Neuronal stem cell (in vitro differentiated cells): ENCODE measurements at regions not wholly inside any gene's neighbourhood (a gene's known extent, or its start where the extent isn't known, plus 50 kb on each side); places are given as distances from the start of the nearest gene placed in this dataset.
A peak's percentile ranks its signal among the peaks of the same experiment; 100 is the strongest.

Source experiments
- DNase-seq: peaks from one replicate; pipeline ENCODE4 v3.0.0-alpha.2; 2013; ENCODE audit warnings: low spot score
- H2AFZ ChIP-seq: one replicate; pipeline ENCODE4 v1.6.1; 2013; ENCODE audit warnings: mild to moderate bottlenecking, low read length, inconsistent platforms
- H2AK5ac ChIP-seq: 2 replicates; pipeline ENCODE4 v1.6.1; 2013; ENCODE audit warnings: low read depth, mild to moderate bottlenecking, inconsistent platforms, low read length, moderate library complexity, mixed read lengths
- H2BK120ac ChIP-seq: 2 replicates; pipeline ENCODE4 v1.6.1; 2013; ENCODE audit warnings: low read depth, mild to moderate bottlenecking, inconsistent platforms, low read length, moderate library complexity, mixed read lengths
- H2BK12ac ChIP-seq: one replicate; pipeline ENCODE4 v1.6.1; 2013; ENCODE audit warnings: low read length, inconsistent platforms
- H2BK15ac ChIP-seq: 2 replicates; pipeline ENCODE4 v1.6.1; 2013; ENCODE audit warnings: mild to moderate bottlenecking, low read length, inconsistent platforms, mixed read lengths
- H2BK5ac ChIP-seq: one replicate; pipeline ENCODE4 v1.6.1; 2013; ENCODE audit warnings: inconsistent platforms, mild to moderate bottlenecking, low read length, moderate library complexity
- H3K14ac ChIP-seq: one replicate; pipeline ENCODE4 v1.6.1; 2013; ENCODE audit warnings: low read length, inconsistent platforms
- H3K18ac ChIP-seq: 2 replicates; pipeline ENCODE4 v1.6.1; 2013; ENCODE audit warnings: low read length, inconsistent platforms
- H3K23ac ChIP-seq: 2 replicates; pipeline ENCODE4 v1.6.1; 2013; ENCODE audit warnings: low read depth, mild to moderate bottlenecking, mixed read lengths, low read length, inconsistent platforms; ENCODE audit not compliant: poor library complexity
- H3K27ac ChIP-seq: replicated peaks from 3 replicates; pipeline ENCODE4 v1.5.1; 2013; ENCODE audit warnings: low read length, inconsistent platforms
- H3K27me3 ChIP-seq, 3 experiments: 2 replicates each; pipeline ENCODE4 v1.6.1; 2013; ENCODE audit warnings: low read length in 3 of 3, mild to moderate bottlenecking in 2 of 3, inconsistent platforms in 1 of 3, low read depth in 1 of 3, mixed read lengths in 1 of 3, moderate library complexity in 1 of 3; ENCODE audit not compliant: control insufficient read depth in 3 of 3, insufficient read depth in 3 of 3
- H3K36me3 ChIP-seq, 2 donors: replicated peaks in 1 of 2; 2 replicates each; pipeline ENCODE4 v1.6.1; 2013; ENCODE audit warnings: low read length in 2 of 2; ENCODE audit not compliant: control insufficient read depth in 2 of 2, insufficient read depth in 2 of 2
- H3K4ac ChIP-seq: 2 replicates; pipeline ENCODE4 v1.6.1; 2013; ENCODE audit warnings: inconsistent platforms, mild to moderate bottlenecking, low read length, moderate library complexity
- H3K4me1 ChIP-seq, 2 donors: 1 replicate in 1 of 2; 2 replicates in 1 of 2; pipeline ENCODE4 v1.6.1; 2013; ENCODE audit warnings: low read length in 2 of 2, low read depth in 1 of 2; ENCODE audit not compliant: control insufficient read depth in 2 of 2, insufficient read depth in 1 of 2
- H3K4me2 ChIP-seq: one replicate; pipeline ENCODE4 v1.6.1; 2013; ENCODE audit warnings: mild to moderate bottlenecking, low read length, inconsistent platforms; ENCODE audit not compliant: insufficient read depth, poor library complexity, severe bottlenecking
- H3K4me3 ChIP-seq, 2 donors: 2 replicates each; pipeline ENCODE4 v1.5.1; 2013; ENCODE audit warnings: low read length in 2 of 2, mild to moderate bottlenecking in 2 of 2, inconsistent platforms in 1 of 2, moderate library complexity in 1 of 2
- H3K79me1 ChIP-seq: one replicate; pipeline ENCODE4 v1.6.1; 2013; ENCODE audit warnings: low read depth, mild to moderate bottlenecking, inconsistent platforms, low read length, moderate library complexity
- H3K9ac ChIP-seq: one replicate; pipeline ENCODE4 v1.6.1; 2013; ENCODE audit warnings: mild to moderate bottlenecking, low read depth, low read length, inconsistent platforms; ENCODE audit not compliant: poor library complexity
- H3K9me3 ChIP-seq, 2 donors: replicated peaks in 1 of 2; 2 replicates each; pipeline versions ENCODE3 to v1.6.1; 2013; ENCODE audit warnings: low read length in 2 of 2, mild to moderate bottlenecking in 2 of 2, inconsistent platforms in 1 of 2, low read depth in 1 of 2, mixed read lengths in 1 of 2, moderate library complexity in 1 of 2; ENCODE audit not compliant: control insufficient read depth in 2 of 2, insufficient read depth in 1 of 2
- H4K8ac ChIP-seq: one replicate; pipeline ENCODE4 v1.6.1; 2013; ENCODE audit warnings: low read depth, mild to moderate bottlenecking, inconsistent platforms, low read length, moderate library complexity
- H4K91ac ChIP-seq: one replicate; pipeline ENCODE4 v1.6.1; 2013; ENCODE audit warnings: low read length, low read depth, mild to moderate bottlenecking, inconsistent platforms; ENCODE audit not compliant: poor library complexity
- WGBS, 2 donors: extraction: QIAGEN DNeasy Blood & Tissue Kit; methylation state at CpG; one replicate each; pipeline ENCODE4 v1.1.7; 2013; ENCODE audit warnings: missing lambda C conversion rate in 2 of 2, mixed read lengths in 1 of 2; ENCODE audit not compliant: insufficient read length in 2 of 2, insufficient replicate concordance in 1 of 2; ENCODE audit errors: extremely low coverage in 2 of 2; 5-methylcytosine and 5-hydroxymethylcytosine counted together

GRCh38 chr18:10135302-10135926 is 221.6 kb downstream of the VAPA start:
- Histone ChIP-seq H2BK15ac (no peak overlapping the region), H2AK5ac (no peak overlapping the region), H3K9me3 (no peaks in the 10 kb centered on the region), H3K36me3 (no peaks in the 10 kb centered on the region), H2BK120ac (no peak overlapping the region), H3K79me1 (no peaks in the 10 kb centered on the region), H4K91ac (no peak overlapping the region), H4K8ac (no peak overlapping the region), H3K18ac (no peak overlapping the region), H3K14ac (no peak overlapping the region), H2BK5ac (no peak overlapping the region), H3K4ac (no peak overlapping the region), H2BK12ac (no peak overlapping the region), H3K4me3 (no peak overlapping the region), H3K23ac (no peak overlapping the region), H2AFZ (no peak overlapping the region), H3K4me1 (peaks cover 3 to 30% of the 10 kb centered on the region in 2 donors), H3K27ac (no peak overlapping the region), H3K9ac (no peak overlapping the region), H3K4me2 (no peak overlapping the region), H3K27me3 (peaks cover 0 to 14% (median 0%) of the 10 kb centered on the region in 3 experiments)
- no CpG with 5 or more reads among the region's 3 CpGs for WGBS, 2 donors
- DNase-seq, result no peak

- no CpG with 5 or more reads among the region's 3 CpGs for WGBS, 2 donors
- no peak overlapping the region for H3K27ac ChIP-seq
- no peak for DNase-seq
Measured at GRCh38 chr18:10138719-10139118, 224.9 kb downstream of the VAPA start.

DNA sequence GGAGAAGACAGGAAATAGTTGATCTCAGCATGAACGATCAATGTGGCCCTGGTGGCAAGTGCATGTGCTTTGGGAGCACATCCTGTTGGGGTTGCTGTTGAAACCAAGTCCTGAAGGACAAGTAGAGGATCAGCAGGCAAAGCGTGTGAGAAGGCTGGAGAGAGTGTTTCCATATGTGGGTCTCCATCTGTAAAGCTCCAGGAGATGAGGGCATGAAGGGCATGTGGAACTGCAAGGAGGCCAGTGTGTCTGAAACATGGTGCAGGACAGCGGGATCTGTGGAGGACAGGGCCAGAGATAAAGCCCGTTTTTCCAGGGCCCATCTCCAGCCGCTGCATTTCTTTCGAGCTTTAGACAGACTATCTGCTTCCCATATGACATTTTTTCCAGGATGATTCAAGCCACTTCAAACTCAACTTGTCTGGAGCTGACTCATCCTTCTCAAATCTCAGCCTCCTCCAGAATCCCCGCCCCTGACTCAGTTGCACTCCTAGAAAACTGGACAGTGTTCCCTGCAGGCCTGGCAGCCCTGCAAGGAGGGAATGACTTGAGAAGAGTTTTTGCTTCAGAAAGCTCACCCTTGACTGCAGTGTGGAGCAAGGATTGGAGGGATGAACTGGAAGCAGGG is 226.1 kb downstream of the VAPA start:
- no CpG with 5 or more reads among the region's 7 CpGs for WGBS, 2 donors
- Histone ChIP-seq H2AFZ (peak overlapping the region; percentile 66), H3K27me3 (peaks cover 0 to 4% (median 0%) of the 10 kb centered on the region in 3 experiments), H3K36me3 (no peaks in the 10 kb centered on the region), H4K91ac (no peak overlapping the region), H2BK5ac (no peak overlapping the region), H3K23ac (no peak overlapping the region), H3K27ac (no peak overlapping the region), H3K4ac (no peak overlapping the region), H3K4me1 (peaks cover 0 to 16% of the 10 kb centered on the region in 2 donors), H2BK120ac (no peak overlapping the region), H4K8ac (no peak overlapping the region), H3K9me3 (no peaks in the 10 kb centered on the region), H3K4me3 (no peak overlapping the region), H3K18ac (no peak overlapping the region), H2BK12ac (no peak overlapping the region), H3K4me2 (no peak overlapping the region), H2AK5ac (no peak overlapping the region), H2BK15ac (no peak overlapping the region), H3K79me1 (no peaks in the 10 kb centered on the region), H3K14ac (no peak overlapping the region), H3K9ac (no peak overlapping the region)
- DNase-seq, result no peak

More at GRCh38 chr18:10138719-10139118, 224.9 kb downstream of the VAPA start:
- Histone ChIP-seq H3K9me3 (no peaks in the 10 kb centered on the region), H2AK5ac (no peak overlapping the region), H3K27me3 (peaks cover 0 to 4% (median 0%) of the 10 kb centered on the region in 3 experiments), H3K14ac (no peak overlapping the region), H2BK120ac (no peak overlapping the region), H3K18ac (no peak overlapping the region), H3K9ac (no peak overlapping the region), H3K4me2 (no peak overlapping the region), H3K4me3 (no peak overlapping the region), H3K36me3 (no peaks in the 10 kb centered on the region), H3K4me1 (peaks cover 0 to 16% of the 10 kb centered on the region in 2 donors), H3K23ac (no peak overlapping the region), H4K8ac (no peak overlapping the region), H2BK15ac (no peak overlapping the region), H2BK12ac (no peak overlapping the region), H2BK5ac (no peak overlapping the region), H4K91ac (no peak overlapping the region), H3K79me1 (no peaks in the 10 kb centered on the region), H2AFZ (no peak overlapping the region), H3K4ac (no peak overlapping the region)

DNA sequence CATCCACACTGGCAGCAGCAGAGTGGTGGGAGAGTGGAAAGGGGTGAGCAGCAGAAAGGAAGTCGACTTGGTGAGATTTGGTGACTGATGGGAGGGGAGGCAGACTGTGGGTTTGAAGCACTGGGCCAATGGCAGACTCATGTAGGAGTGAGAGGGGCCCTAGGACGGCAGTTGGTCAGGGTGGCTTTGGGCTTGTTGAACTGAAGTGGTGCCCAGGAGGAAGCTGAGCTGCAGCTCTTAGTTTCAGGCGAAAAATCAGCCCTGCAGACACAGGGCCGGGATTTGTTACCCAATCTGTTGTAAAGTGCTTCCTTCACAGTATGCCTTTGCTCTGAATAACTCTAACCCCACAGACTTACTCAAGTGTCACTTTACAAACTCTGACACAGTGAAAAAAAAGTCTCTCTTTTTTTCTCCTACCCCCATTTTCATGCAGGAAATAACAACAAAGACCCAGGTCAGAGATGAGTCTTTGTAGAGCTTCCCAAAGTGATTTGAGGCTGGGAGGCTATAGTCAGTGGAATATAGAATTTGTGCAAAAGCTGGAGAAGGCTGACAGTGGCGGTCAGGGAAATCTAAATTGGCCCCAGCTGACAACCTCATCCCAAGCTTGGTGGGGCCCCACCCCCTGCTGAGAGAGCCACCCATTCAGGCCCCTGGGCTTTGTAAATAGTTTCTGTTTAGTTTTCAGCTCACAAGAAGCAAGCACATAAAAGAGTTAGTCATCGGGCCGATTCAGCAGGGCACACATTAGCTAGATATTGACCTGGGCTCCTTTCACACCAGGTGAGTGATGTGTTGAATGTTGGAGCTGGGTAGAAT is 226.9 kb downstream of the VAPA start:
- no peak overlapping the region for H3K4me2 ChIP-seq
- H3K27ac ChIP-seq, result no peak overlapping the region
- no peaks in the 10 kb centered on the region for H3K9me3 ChIP-seq
- peak overlapping the region; percentile 9 for H3K18ac ChIP-seq
- H3K9ac ChIP-seq, result no peak overlapping the region
- no peak overlapping the region for H3K4ac ChIP-seq
- H3K4me3 ChIP-seq, result no peak overlapping the region
- peak overlapping the region; percentile 66 for H2AFZ ChIP-seq
- no peak overlapping the region for H2BK5ac ChIP-seq
- no CpG with 5 or more reads among the region's 7 CpGs for WGBS, 2 donors
- H3K79me1 ChIP-seq, result no peaks in the 10 kb centered on the region
- H3K4me1 ChIP-seq, result peaks cover 2 to 16% of the 10 kb centered on the region in 2 donors
- no peak for DNase-seq
- no peak overlapping the region for H2BK120ac ChIP-seq
- H4K8ac ChIP-seq, result no peak overlapping the region
- no peak overlapping the region for H2BK12ac ChIP-seq
- no peaks in the 10 kb centered on the region for H3K36me3 ChIP-seq
- H2BK15ac ChIP-seq, result no peak overlapping the region
- H4K91ac ChIP-seq, result no peak overlapping the region
- H3K23ac ChIP-seq, result no peak overlapping the region
- H3K14ac ChIP-seq, result no peak overlapping the region
- H3K27me3 ChIP-seq, result peaks cover 0 to 4% (median 0%) of the 10 kb centered on the region in 3 experiments
- H2AK5ac ChIP-seq, result no peak overlapping the region
